MM.1S (cell line): ENCODE measurements at regions not wholly inside any gene's neighbourhood (a gene's known extent, or its start where the extent isn't known, plus 50 kb on each side); places are given as distances from the start of the nearest gene placed in this dataset.

Experiments used
- DNase-seq: peaks from one replicate; pipeline ENCODE4 v3.0.0-alpha.2; 2015
- H2AFZ ChIP-seq: fragments of 300-600 bp; sonication (generic); 2 replicates; pipeline ENCODE4 v1.6.0; 2016; ENCODE audit warnings: antibody characterized with exemption, low read length
- H3F3A ChIP-seq: fragments of 300-600 bp; sonication (generic); 2 replicates; pipeline ENCODE4 v1.6.1; 2016; ENCODE audit warnings: mild to moderate bottlenecking, antibody characterized with exemption, low read length, moderate library complexity, mixed read lengths; ENCODE audit not compliant: insufficient read depth
- H3K27ac ChIP-seq: fragments of 300-600 bp; sonication (generic); 2 replicates; pipeline ENCODE4 v1.5.1; 2016; ENCODE audit warnings: mild to moderate bottlenecking, low read length
- H3K27me3 ChIP-seq: fragments of 300-600 bp; sonication (generic); replicated peaks from 2 replicates; pipeline ENCODE4 v1.6.0; 2016; ENCODE audit warnings: low read length; ENCODE audit not compliant: insufficient read depth
- H3K36me3 ChIP-seq: fragments of 300-600 bp; sonication (generic); replicated peaks from 2 replicates; pipeline ENCODE4 v1.6.1; 2016; ENCODE audit warnings: mild to moderate bottlenecking, low read length, mixed read lengths; ENCODE audit not compliant: insufficient read depth
- H3K4me1 ChIP-seq: fragments of 300-600 bp; sonication (generic); 2 replicates; pipeline ENCODE4 v1.6.1; 2016; ENCODE audit warnings: low read length, mixed read lengths
- H3K4me2 ChIP-seq: fragments of 300-600 bp; sonication (generic); 2 replicates; pipeline ENCODE4 v1.6.0; 2016; ENCODE audit warnings: low read depth, low read length
- H3K4me3 ChIP-seq: fragments of 300-600 bp; sonication (generic); 2 replicates; pipeline ENCODE4 v1.5.1; 2016; ENCODE audit warnings: low read length, mixed read lengths
- H3K79me2 ChIP-seq: fragments of 300-600 bp; sonication (generic); 2 replicates; pipeline ENCODE4 v1.6.1; 2016; ENCODE audit warnings: mixed run types, low read length, mixed read lengths
- H3K9ac ChIP-seq: fragments of 300-600 bp; sonication (generic); 2 replicates; pipeline ENCODE4 v1.6.1; 2016; ENCODE audit warnings: low read length, mixed read lengths
- H3K9me2 ChIP-seq: fragments of 300-600 bp; sonication (generic); replicated peaks from 2 replicates; pipeline ENCODE4 v1.6.1; 2016; ENCODE audit warnings: mild to moderate bottlenecking, low read length, mixed read lengths; ENCODE audit not compliant: insufficient read depth
- H3K9me3 ChIP-seq: fragments of 300-600 bp; sonication (generic); replicated peaks from 2 replicates; pipeline ENCODE4 v1.6.1; 2016; ENCODE audit warnings: mild to moderate bottlenecking, low read length, mixed read lengths; ENCODE audit not compliant: insufficient read depth
- H4K20me1 ChIP-seq: fragments of 300-600 bp; sonication (generic); 2 replicates; pipeline ENCODE4 v1.6.1; 2016; ENCODE audit warnings: mild to moderate bottlenecking, low read length, moderate library complexity, mixed read lengths; ENCODE audit not compliant: insufficient read depth
- EZH2 ChIP-seq: fragments of 300-600 bp; sonication (generic); optimal IDR thresholded peaks from 2 replicates; pipeline ENCODE3; 2017; ENCODE audit warnings: low read depth, mild to moderate bottlenecking, antibody characterized with exemption, low read length, mixed read lengths
- EZH2phosphoT487 ChIP-seq: fragments of 300-600 bp; sonication (generic); IDR thresholded peaks from 2 replicates; pipeline ENCODE4 v1.6.1; 2018; ENCODE audit warnings: antibody characterized with exemption, low read length
- TF ChIP-seq, protein P1 (sequence below): fragments of 300-600 bp; sonication (generic); IDR thresholded peaks from 2 replicates; pipeline ENCODE4 v1.5.1; 2016; ENCODE audit warnings: antibody characterized with exemption, low read length, mixed read lengths

DNA sequence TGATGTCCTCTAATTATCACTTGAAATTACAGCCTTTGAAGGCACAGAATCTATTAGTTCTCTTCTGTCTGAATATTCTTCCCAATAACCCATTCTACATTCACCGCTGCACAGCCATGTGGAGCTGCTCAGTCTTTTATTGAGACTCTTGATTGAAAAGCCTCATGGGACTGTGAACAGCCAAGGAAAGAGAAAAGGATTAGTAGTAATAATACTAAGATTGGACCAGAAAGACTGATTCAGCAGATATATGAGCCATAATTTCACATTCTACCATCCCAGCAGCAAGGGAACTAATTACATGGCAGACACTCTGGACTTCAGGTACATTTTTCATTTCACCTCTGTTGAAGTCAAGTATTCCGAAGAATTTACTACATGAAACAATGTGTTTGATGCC is 2471.7 kb downstream of the ARAP2 start:
- Histone ChIP-seq H4K20me1 (no peaks in the 10 kb centered on the region), H3K9me2 (no peaks in the 10 kb centered on the region), H3K9ac (no peak overlapping the region), H3K9me3 (no peaks in the 10 kb centered on the region), H3K27me3 (no peaks in the 10 kb centered on the region), H3K4me3 (no peak overlapping the region), H3K4me1 (no peaks in the 10 kb centered on the region), H3K36me3 (no peaks in the 10 kb centered on the region), H3K79me2 (no peaks in the 10 kb centered on the region), H3K27ac (no peak overlapping the region), H2AFZ (no peak overlapping the region), H3F3A (no peaks in the 10 kb centered on the region), H3K4me2 (no peak overlapping the region)
- DNase-seq: no peak
- no peak for TF ChIP-seq EZH2phosphoT487
- no peak for TF ChIP-seq EZH2
- TF ChIP-seq, protein P1, sequence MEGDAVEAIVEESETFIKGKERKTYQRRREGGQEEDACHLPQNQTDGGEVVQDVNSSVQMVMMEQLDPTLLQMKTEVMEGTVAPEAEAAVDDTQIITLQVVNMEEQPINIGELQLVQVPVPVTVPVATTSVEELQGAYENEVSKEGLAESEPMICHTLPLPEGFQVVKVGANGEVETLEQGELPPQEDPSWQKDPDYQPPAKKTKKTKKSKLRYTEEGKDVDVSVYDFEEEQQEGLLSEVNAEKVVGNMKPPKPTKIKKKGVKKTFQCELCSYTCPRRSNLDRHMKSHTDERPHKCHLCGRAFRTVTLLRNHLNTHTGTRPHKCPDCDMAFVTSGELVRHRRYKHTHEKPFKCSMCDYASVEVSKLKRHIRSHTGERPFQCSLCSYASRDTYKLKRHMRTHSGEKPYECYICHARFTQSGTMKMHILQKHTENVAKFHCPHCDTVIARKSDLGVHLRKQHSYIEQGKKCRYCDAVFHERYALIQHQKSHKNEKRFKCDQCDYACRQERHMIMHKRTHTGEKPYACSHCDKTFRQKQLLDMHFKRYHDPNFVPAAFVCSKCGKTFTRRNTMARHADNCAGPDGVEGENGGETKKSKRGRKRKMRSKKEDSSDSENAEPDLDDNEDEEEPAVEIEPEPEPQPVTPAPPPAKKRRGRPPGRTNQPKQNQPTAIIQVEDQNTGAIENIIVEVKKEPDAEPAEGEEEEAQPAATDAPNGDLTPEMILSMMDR: no peak

DNA sequence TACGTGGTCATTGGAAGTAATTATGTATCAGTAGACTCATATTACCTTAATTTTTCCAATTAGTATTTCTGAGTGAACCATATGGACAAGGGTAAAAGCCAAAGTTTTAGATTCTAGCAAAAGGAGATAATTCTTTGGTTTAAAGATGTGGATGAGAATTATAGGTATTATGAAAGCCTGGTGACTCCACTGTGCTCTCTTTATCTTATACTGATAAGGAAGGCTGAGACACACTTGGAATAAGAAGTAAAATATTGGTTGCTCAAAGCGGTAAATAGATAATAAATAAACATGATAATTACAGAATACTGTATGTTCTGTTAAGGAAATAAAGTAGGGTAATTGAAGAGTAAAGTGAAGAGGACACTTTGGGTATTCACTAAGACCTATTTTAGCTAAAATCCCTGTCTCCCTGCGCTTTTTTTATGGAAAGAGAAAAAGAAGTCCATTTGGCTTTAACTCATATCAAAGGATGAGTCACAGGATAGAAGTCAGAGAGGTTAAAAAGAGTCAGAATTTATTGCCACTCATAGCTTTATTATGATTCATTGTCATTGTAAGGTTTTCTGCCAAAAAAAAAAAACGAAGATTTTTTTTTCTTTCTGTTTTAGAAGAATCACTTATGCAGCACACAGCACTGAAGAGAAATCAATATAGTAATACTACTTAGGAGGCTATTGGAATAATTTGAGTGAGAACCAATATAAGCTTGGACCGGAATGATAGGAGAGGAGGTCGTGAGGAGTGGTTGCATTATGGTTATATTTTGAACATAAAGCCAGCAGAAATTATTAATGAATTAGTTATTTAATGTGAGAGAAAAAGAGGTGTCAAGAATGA is 2463.1 kb downstream of the ARAP2 start:
- H4K20me1 ChIP-seq: no peaks in the 10 kb centered on the region
- TF ChIP-seq EZH2: no peak
- TF ChIP-seq, protein P1: no peak
- TF ChIP-seq EZH2phosphoT487: no peak
- H3K79me2 ChIP-seq: no peaks in the 10 kb centered on the region
- H3F3A ChIP-seq: no peaks in the 10 kb centered on the region
- no peaks in the 10 kb centered on the region for H3K36me3 ChIP-seq
- H3K9me2 ChIP-seq: no peaks in the 10 kb centered on the region
- H3K9ac ChIP-seq: no peak overlapping the region
- no peak overlapping the region for H3K27ac ChIP-seq
- no peaks in the 10 kb centered on the region for H3K9me3 ChIP-seq
- no peak for DNase-seq
- no peak overlapping the region for H3K4me2 ChIP-seq
- no peak overlapping the region for H3K4me3 ChIP-seq
- no peaks in the 10 kb centered on the region for H3K27me3 ChIP-seq
- no peak overlapping the region for H2AFZ ChIP-seq
- H3K4me1 ChIP-seq: no peaks in the 10 kb centered on the region

DNA sequence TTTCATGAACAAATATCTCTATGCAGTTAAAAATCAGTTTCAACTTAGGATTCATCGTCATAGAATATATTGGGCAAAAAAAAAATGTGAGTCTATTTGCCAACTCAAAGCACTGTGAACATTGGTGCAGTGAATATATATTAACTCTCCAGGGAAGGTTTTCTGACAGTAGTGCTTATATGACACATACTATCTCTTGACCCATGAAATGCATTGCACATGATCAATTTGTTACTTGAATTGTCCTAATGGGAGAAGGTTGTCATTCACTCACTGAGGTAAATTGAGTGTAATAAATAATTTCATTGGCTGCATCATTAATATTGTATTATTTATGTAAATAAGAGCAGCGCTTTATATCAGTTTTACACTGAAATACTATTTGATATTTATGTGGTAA is 2458.5 kb downstream of the ARAP2 start:
- H3K4me3 ChIP-seq: no peak overlapping the region
- no peaks in the 10 kb centered on the region for H3K4me1 ChIP-seq
- no peak overlapping the region for H2AFZ ChIP-seq
- H3K9me2 ChIP-seq: no peaks in the 10 kb centered on the region
- H4K20me1 ChIP-seq: no peaks in the 10 kb centered on the region
- H3K9me3 ChIP-seq: no peaks in the 10 kb centered on the region
- H3K36me3 ChIP-seq: no peaks in the 10 kb centered on the region
- H3K9ac ChIP-seq: no peak overlapping the region
- no peak overlapping the region for H3K27ac ChIP-seq
- H3F3A ChIP-seq: no peaks in the 10 kb centered on the region
- TF ChIP-seq EZH2phosphoT487 (no peak), EZH2 (no peak)
- TF ChIP-seq, protein P1: no peak
- no peak for DNase-seq
- no peak overlapping the region for H3K4me2 ChIP-seq
- no peaks in the 10 kb centered on the region for H3K27me3 ChIP-seq
- no peaks in the 10 kb centered on the region for H3K79me2 ChIP-seq
